ENCODE measurements at regions not wholly inside any gene's neighbourhood (a gene's known extent, or its start where the extent isn't known, plus 50 kb on each side); places are given as distances from the start of the nearest gene placed in this dataset.
"Not testable (repeated sequence)": the region's sequence is repeated elsewhere in the genome, so short reads cannot be mapped to it uniquely, and the experiment has no call there.

- TF ChIP-seq, protein P1, sequence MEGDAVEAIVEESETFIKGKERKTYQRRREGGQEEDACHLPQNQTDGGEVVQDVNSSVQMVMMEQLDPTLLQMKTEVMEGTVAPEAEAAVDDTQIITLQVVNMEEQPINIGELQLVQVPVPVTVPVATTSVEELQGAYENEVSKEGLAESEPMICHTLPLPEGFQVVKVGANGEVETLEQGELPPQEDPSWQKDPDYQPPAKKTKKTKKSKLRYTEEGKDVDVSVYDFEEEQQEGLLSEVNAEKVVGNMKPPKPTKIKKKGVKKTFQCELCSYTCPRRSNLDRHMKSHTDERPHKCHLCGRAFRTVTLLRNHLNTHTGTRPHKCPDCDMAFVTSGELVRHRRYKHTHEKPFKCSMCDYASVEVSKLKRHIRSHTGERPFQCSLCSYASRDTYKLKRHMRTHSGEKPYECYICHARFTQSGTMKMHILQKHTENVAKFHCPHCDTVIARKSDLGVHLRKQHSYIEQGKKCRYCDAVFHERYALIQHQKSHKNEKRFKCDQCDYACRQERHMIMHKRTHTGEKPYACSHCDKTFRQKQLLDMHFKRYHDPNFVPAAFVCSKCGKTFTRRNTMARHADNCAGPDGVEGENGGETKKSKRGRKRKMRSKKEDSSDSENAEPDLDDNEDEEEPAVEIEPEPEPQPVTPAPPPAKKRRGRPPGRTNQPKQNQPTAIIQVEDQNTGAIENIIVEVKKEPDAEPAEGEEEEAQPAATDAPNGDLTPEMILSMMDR (IDR thresholded peaks at IDR 0.05; ENCODE audit: insufficient read depth, low read length, poor library complexity, severe bottlenecking), result no peak
- TF ChIP-seq EZH2phosphoT487 (conservative IDR thresholded peaks at IDR 0.05; ENCODE audit: low read length), result no peak
- Histone ChIP-seq H3K79me2 (ENCODE audit: insufficient read depth, low read length) (no peaks in the 10 kb centered on the region), H3K9ac (ENCODE audit: low read length) (no peak overlapping the region), H3F3A (ENCODE audit: insufficient read depth) (no peaks in the 10 kb centered on the region), H3K9me2 (replicated peaks; ENCODE audit: insufficient read depth, low read length) (no peaks in the 10 kb centered on the region), H2AFZ (ENCODE audit: low read depth, low read length, severe bottlenecking) (no peak overlapping the region), H3K27ac (ENCODE audit: low read depth, low read length) (no peak overlapping the region), H3K4me3 (ENCODE audit: insufficient read depth, low read length, poor library complexity, severe bottlenecking) (no peak overlapping the region), H3K27me3 (ENCODE audit: low read length) (no peaks in the 10 kb centered on the region), H3K4me2 (ENCODE audit: low read depth, low read length, poor library complexity, severe bottlenecking) (no peak overlapping the region), H4K20me1 (ENCODE audit: low read depth, low read length) (no peaks in the 10 kb centered on the region), H3K9me3 (ENCODE audit: insufficient read depth, low read length) (no peaks in the 10 kb centered on the region), H3K36me3 (ENCODE audit: low read length) (0 out of 2 replicates have a peak, but pooled peaks cover 3% of the 10 kb centered on the region)
These were observed 117.3 kb downstream of the QRSL1 start for GRCh38 chr6:106746652-106747051.

DNA sequence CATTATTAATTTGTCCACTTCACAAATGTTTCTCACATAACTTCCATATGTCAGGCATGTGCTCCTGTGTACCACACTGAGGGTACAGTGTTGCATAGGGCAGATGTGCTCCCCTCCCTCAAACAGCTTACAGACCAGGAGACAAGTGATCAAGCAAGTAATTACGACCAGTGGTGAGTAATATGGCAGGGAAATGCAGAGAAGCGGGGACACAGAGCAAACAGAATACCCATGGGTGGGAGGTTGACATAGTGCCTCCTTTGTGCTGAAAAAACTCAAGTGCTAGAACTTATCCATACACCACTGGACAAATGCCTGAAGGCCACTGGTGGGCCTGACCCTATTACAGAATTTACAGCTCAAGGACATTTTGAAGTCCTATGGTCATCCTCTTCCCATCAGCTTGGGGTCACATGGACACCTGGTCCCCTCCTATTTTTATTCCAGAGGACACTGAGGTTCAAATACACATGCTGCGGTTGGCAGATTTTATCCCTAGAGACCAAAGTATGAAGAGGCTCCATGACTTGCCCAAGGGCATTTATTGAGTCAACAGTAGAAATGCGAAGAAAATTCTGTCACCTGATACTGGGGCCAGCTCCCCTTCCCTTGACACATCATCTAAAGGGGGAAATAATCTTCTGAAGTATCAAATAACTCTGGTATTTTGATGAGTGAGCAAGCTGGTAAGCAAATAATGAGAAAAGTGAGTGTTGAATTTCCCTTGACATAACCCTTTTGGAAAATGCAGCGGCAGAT, 116.6 kb downstream of the QRSL1 start:
- no peak overlapping the region for H3K9ac ChIP-seq (ENCODE audit: low read length)
- H3K27me3 ChIP-seq (ENCODE audit: low read length), result no peaks in the 10 kb centered on the region
- H3K36me3 ChIP-seq (ENCODE audit: low read length), result 0 out of 2 replicates have a peak, but pooled peaks cover 3% of the 10 kb centered on the region
- H3K27ac ChIP-seq (ENCODE audit: low read depth, low read length), result no peak overlapping the region
- H4K20me1 ChIP-seq (ENCODE audit: low read depth, low read length), result no peaks in the 10 kb centered on the region
- no peak overlapping the region for H2AFZ ChIP-seq (ENCODE audit: low read depth, low read length, severe bottlenecking)
- H3F3A ChIP-seq (ENCODE audit: insufficient read depth), result no peaks in the 10 kb centered on the region
- H3K9me3 ChIP-seq (ENCODE audit: insufficient read depth, low read length), result no peaks in the 10 kb centered on the region
- H3K79me2 ChIP-seq (ENCODE audit: insufficient read depth, low read length), result no peaks in the 10 kb centered on the region
- H3K4me3 ChIP-seq (ENCODE audit: insufficient read depth, low read length, poor library complexity, severe bottlenecking), result no peak overlapping the region
- TF ChIP-seq EZH2phosphoT487 (conservative IDR thresholded peaks at IDR 0.05; ENCODE audit: low read length), result no peak
- H3K4me2 ChIP-seq (ENCODE audit: low read depth, low read length, poor library complexity, severe bottlenecking), result no peak overlapping the region
- H3K9me2 ChIP-seq (replicated peaks; ENCODE audit: insufficient read depth, low read length), result no peaks in the 10 kb centered on the region

- H3K27ac ChIP-seq (ENCODE audit: low read depth, low read length), result no peak overlapping the region
- 0 out of 2 replicates have a peak, but pooled peaks cover 3% of the 10 kb centered on the region for H3K36me3 ChIP-seq (ENCODE audit: low read length)
- no peak overlapping the region for H2AFZ ChIP-seq (ENCODE audit: low read depth, low read length, severe bottlenecking)
- no peaks in the 10 kb centered on the region for H3K9me2 ChIP-seq (replicated peaks; ENCODE audit: insufficient read depth, low read length)
- TF ChIP-seq EZH2phosphoT487 (conservative IDR thresholded peaks at IDR 0.05; ENCODE audit: low read length), result no peak
- TF ChIP-seq, protein P1 (IDR thresholded peaks at IDR 0.05; ENCODE audit: insufficient read depth, low read length, poor library complexity, severe bottlenecking), result no peak
- H3K4me3 ChIP-seq (ENCODE audit: insufficient read depth, low read length, poor library complexity, severe bottlenecking), result no peak overlapping the region
- no peaks in the 10 kb centered on the region for H3K79me2 ChIP-seq (ENCODE audit: insufficient read depth, low read length)
- no peaks in the 10 kb centered on the region for H4K20me1 ChIP-seq (ENCODE audit: low read depth, low read length)
- no peaks in the 10 kb centered on the region for H3K9me3 ChIP-seq (ENCODE audit: insufficient read depth, low read length)
- H3K27me3 ChIP-seq (ENCODE audit: low read length), result no peaks in the 10 kb centered on the region
- H3F3A ChIP-seq (ENCODE audit: insufficient read depth), result no peaks in the 10 kb centered on the region
- H3K4me2 ChIP-seq (ENCODE audit: low read depth, low read length, poor library complexity, severe bottlenecking), result no peak overlapping the region
- H3K9ac ChIP-seq (ENCODE audit: low read length), result no peak overlapping the region
These were observed 115.9 kb downstream of the QRSL1 start for GRCh38 chr6:106745197-106745770.

GRCh38 chr6:106744781-106745180, 115.4 kb downstream of the QRSL1 start:
- H3K9me2 ChIP-seq (replicated peaks; ENCODE audit: insufficient read depth, low read length), result no peaks in the 10 kb centered on the region
- no peaks in the 10 kb centered on the region for H3F3A ChIP-seq (ENCODE audit: insufficient read depth)
- no peaks in the 10 kb centered on the region for H3K79me2 ChIP-seq (ENCODE audit: insufficient read depth, low read length)
- no peak for TF ChIP-seq EZH2phosphoT487 (conservative IDR thresholded peaks at IDR 0.05; ENCODE audit: low read length)
- TF ChIP-seq, protein P1 (IDR thresholded peaks at IDR 0.05; ENCODE audit: insufficient read depth, low read length, poor library complexity, severe bottlenecking), result no peak
- no peak overlapping the region for H3K27ac ChIP-seq (ENCODE audit: low read depth, low read length)
- no peak overlapping the region for H3K9ac ChIP-seq (ENCODE audit: low read length)
- no peaks in the 10 kb centered on the region for H4K20me1 ChIP-seq (ENCODE audit: low read depth, low read length)
- 0 out of 2 replicates have a peak, but pooled peaks cover 3% of the 10 kb centered on the region for H3K36me3 ChIP-seq (ENCODE audit: low read length)
- no peak overlapping the region for H3K4me3 ChIP-seq (ENCODE audit: insufficient read depth, low read length, poor library complexity, severe bottlenecking)
- no peak overlapping the region for H2AFZ ChIP-seq (ENCODE audit: low read depth, low read length, severe bottlenecking)
- H3K27me3 ChIP-seq (ENCODE audit: low read length), result no peaks in the 10 kb centered on the region
- no peaks in the 10 kb centered on the region for H3K9me3 ChIP-seq (ENCODE audit: insufficient read depth, low read length)
- H3K4me2 ChIP-seq (ENCODE audit: low read depth, low read length, poor library complexity, severe bottlenecking), result no peak overlapping the region

DNA sequence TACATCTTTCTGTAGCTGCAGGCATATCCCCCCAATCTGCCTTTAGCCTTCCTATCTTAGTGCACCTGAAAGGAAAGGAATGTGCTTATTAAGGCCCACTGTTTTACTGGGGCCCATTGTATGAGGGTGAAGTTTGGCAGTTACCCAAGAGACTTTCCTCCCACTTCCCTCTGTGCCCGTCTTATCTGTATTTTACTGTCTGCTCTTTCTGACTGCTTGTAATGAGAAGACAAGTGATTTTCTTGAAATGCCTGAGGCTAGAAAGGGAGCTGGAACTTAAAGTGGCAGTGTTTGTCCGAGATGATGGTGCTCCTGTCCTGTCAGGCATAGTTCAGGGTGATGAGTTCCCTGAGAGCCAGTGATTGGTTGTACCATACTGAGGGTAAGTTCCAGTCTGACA, 114.7 kb downstream of the QRSL1 start:
- H3K9ac ChIP-seq (ENCODE audit: low read length); H3K79me2 ChIP-seq (ENCODE audit: insufficient read depth, low read length); H3K4me2 ChIP-seq (ENCODE audit: low read depth, low read length, poor library complexity, severe bottlenecking); H4K20me1 ChIP-seq (ENCODE audit: low read depth, low read length); H3K27ac ChIP-seq (ENCODE audit: low read depth, low read length); H3K9me2 ChIP-seq (replicated peaks; ENCODE audit: insufficient read depth, low read length); H3K27me3 ChIP-seq (ENCODE audit: low read length); H3K4me3 ChIP-seq (ENCODE audit: insufficient read depth, low read length, poor library complexity, severe bottlenecking); H3F3A ChIP-seq (ENCODE audit: insufficient read depth); H3K36me3 ChIP-seq (ENCODE audit: low read length); H3K9me3 ChIP-seq (ENCODE audit: insufficient read depth, low read length): not testable (repeated sequence)
- H2AFZ ChIP-seq (ENCODE audit: low read depth, low read length, severe bottlenecking), result peak overlapping the region; percentile 1

All from SU-DHL-6 (cell line).